ENCODE measurements at regions not wholly inside any gene's neighbourhood (a gene's known extent, or its start where the extent isn't known, plus 50 kb on each side); places are given as distances from the start of the nearest gene placed in this dataset.

DNA sequence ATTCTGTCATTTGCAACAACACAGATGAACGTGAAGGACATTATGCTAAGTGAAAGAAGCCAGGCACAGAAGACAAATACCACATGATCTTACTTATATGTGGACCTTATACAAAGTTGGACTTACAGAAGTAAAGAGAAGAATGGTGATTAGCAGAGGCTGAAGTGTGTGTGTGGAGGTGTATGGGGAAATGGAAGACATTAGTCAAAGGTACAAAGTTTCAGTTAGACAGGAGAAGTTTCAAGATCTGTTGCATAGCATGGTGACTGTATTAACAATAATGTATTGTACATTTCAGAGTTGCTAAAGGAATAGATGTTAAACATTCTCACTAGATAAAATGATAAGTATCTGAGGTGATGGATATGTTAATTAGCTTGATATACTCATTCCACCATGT lies 124.4 kb upstream of the ADRA1D start:
- H3K4me2 ChIP-seq (ENCODE audit: insufficient read depth, insufficient read length, low read length): no peak overlapping the region

More for the DNA sequence above, 124.4 kb upstream of the ADRA1D start:
- DNase-seq: no peak
- H2BK5ac ChIP-seq (ENCODE audit: insufficient read length, low read length): no peak overlapping the region
- no peaks in the 10 kb centered on the region for H3K79me1 ChIP-seq (ENCODE audit: insufficient read depth, low read depth, low read length, poor library complexity, severe bottlenecking)
- no peaks in the 10 kb centered on the region for H3K27me3 ChIP-seq (ENCODE audit: insufficient read depth, low read length)
- no peak overlapping the region for H2BK120ac ChIP-seq (ENCODE audit: low read depth, low read length, poor library complexity, severe bottlenecking)
- TF ChIP-seq, protein P1, sequence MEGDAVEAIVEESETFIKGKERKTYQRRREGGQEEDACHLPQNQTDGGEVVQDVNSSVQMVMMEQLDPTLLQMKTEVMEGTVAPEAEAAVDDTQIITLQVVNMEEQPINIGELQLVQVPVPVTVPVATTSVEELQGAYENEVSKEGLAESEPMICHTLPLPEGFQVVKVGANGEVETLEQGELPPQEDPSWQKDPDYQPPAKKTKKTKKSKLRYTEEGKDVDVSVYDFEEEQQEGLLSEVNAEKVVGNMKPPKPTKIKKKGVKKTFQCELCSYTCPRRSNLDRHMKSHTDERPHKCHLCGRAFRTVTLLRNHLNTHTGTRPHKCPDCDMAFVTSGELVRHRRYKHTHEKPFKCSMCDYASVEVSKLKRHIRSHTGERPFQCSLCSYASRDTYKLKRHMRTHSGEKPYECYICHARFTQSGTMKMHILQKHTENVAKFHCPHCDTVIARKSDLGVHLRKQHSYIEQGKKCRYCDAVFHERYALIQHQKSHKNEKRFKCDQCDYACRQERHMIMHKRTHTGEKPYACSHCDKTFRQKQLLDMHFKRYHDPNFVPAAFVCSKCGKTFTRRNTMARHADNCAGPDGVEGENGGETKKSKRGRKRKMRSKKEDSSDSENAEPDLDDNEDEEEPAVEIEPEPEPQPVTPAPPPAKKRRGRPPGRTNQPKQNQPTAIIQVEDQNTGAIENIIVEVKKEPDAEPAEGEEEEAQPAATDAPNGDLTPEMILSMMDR (conservative IDR thresholded peaks at IDR 0.05): no peak
- no CpG with 5 or more reads among the region's 1 CpG for WGBS (ENCODE audit: extremely low coverage, insufficient read length, low lambda C conversion rate)
- H2BK12ac ChIP-seq (ENCODE audit: insufficient read length, low read depth, low read length): no peak overlapping the region
- no peak overlapping the region for H2BK20ac ChIP-seq (ENCODE audit: low read depth, low read length, poor library complexity, severe bottlenecking)
- H4K8ac ChIP-seq (replicated peaks; ENCODE audit: insufficient read length, low read depth, low read length): no peak overlapping the region
- no peak overlapping the region for H3K27ac Mint-ChIP-seq
- no peak overlapping the region for H2BK15ac ChIP-seq (ENCODE audit: low read depth, low read length)
- no peak overlapping the region for H4K91ac ChIP-seq (ENCODE audit: insufficient read length, low read depth, low read length)
- H4K5ac ChIP-seq (ENCODE audit: insufficient read length, low read depth, low read length): no peak overlapping the region
- no peak overlapping the region for H3T11ph ChIP-seq (ENCODE audit: low read length)
- H3K27me3 Mint-ChIP-seq (ENCODE audit: low read depth): peaks cover 1% of the 10 kb centered on the region; the same call in 1 of the 2 replicates
- no peaks in the 10 kb centered on the region for H3K23me2 ChIP-seq (ENCODE audit: insufficient read length, low read depth, low read length, poor library complexity, severe bottlenecking)
- no peak overlapping the region for H3K18ac ChIP-seq (ENCODE audit: insufficient read length, low read depth, low read length)
- H3K4me1 ChIP-seq (ENCODE audit: insufficient read depth, low read length): no peaks in the 10 kb centered on the region
- no peaks in the 10 kb centered on the region for H3K36me3 Mint-ChIP-seq (ENCODE audit: insufficient read depth in 1 of 3, low read depth in 3 of 3)
- H3K4me1 Mint-ChIP-seq: no peaks in the 10 kb centered on the region
- no peak overlapping the region for H3K56ac ChIP-seq (ENCODE audit: insufficient read length, low read depth, low read length)
- no peak overlapping the region for H3K9ac ChIP-seq (ENCODE audit: extremely low read depth, insufficient read length, low read length)
- H3K4ac ChIP-seq (ENCODE audit: low read depth, low read length): no peak overlapping the region
- no peaks in the 10 kb centered on the region for H3K79me2 ChIP-seq (ENCODE audit: insufficient read depth, low read length)
- no peak overlapping the region for H3K23ac ChIP-seq (ENCODE audit: insufficient read length, low read depth, low read length)
- no peak overlapping the region for H2AFZ ChIP-seq (ENCODE audit: low read length)
- no peaks in the 10 kb centered on the region for H3K9me3 ChIP-seq (ENCODE audit: control insufficient read depth, low read depth, low read length)
- H3K14ac ChIP-seq (ENCODE audit: insufficient read depth, low read length): no peak overlapping the region
- no peak overlapping the region for H2AK5ac ChIP-seq (ENCODE audit: insufficient read length, low read length)
- no peak overlapping the region for H3K27ac ChIP-seq (ENCODE audit: insufficient read length, low read depth, low read length)
- no peaks in the 10 kb centered on the region; a peak in 2 of 5 replicates for H3K9me3 Mint-ChIP-seq
- H4K20me1 ChIP-seq (ENCODE audit: control insufficient read depth, insufficient read depth, insufficient read length): no peaks in the 10 kb centered on the region
- no peak overlapping the region for H3K4me3 Mint-ChIP-seq

Data from H9 (cell line).